ENCODE measurements at regions not wholly inside any gene's neighbourhood (a gene's known extent, or its start where the extent isn't known, plus 50 kb on each side); places are given as distances from the start of the nearest gene placed in this dataset.

- DNase-seq, result no peak
These were observed 211.6 kb downstream of the ALDH8A1 start for GRCh38 chr6:134738211-134738885.

GRCh38 chr6:134735461-134735860 lies 214.4 kb downstream of the ALDH8A1 start:
- DNase-seq, result no peak

GRCh38 chr6:134734312-134734869 lies 215.5 kb downstream of the ALDH8A1 start:
- no peak for DNase-seq

GRCh38 chr6:134733801-134734200 lies 216.1 kb downstream of the ALDH8A1 start:
- no peak for DNase-seq

GRCh38 chr6:134732763-134733162 lies 217.1 kb downstream of the ALDH8A1 start:
- DNase-seq, result no peak

- DNase-seq, result no peak
These were observed 218.3 kb downstream of the ALDH8A1 start for GRCh38 chr6:134731615-134732014.

GRCh38 chr6:134730013-134730412 lies 219.9 kb downstream of the ALDH8A1 start:
- no peak for DNase-seq

- DNase-seq, result no peak
These were observed 220.3 kb downstream of the ALDH8A1 start for GRCh38 chr6:134729561-134729960.

GRCh38 chr6:134727081-134727480 lies 222.8 kb downstream of the ALDH8A1 start:
- DNase-seq, result no peak

GRCh38 chr6:134725590-134725989 lies 224.3 kb downstream of the ALDH8A1 start:
- no peak for DNase-seq

- DNase-seq, result no peak
These were observed 225.0 kb downstream of the ALDH8A1 start for GRCh38 chr6:134724771-134725340.

GRCh38 chr6:134723081-134723871 lies 226.6 kb downstream of the ALDH8A1 start:
- DNase-seq, result no peak

- no peak for DNase-seq
These were observed 227.6 kb downstream of the ALDH8A1 start for GRCh38 chr6:134722200-134722870.

GRCh38 chr6:134721060-134721405 lies 228.9 kb downstream of the ALDH8A1 start:
- no peak for DNase-seq

- no peak for DNase-seq
These were observed 229.4 kb downstream of the ALDH8A1 start for GRCh38 chr6:134720353-134721059.

- no peak for DNase-seq
These were observed 230.0 kb downstream of the ALDH8A1 start for GRCh38 chr6:134719911-134720310.

GRCh38 chr6:134719286-134719685 lies 230.6 kb downstream of the ALDH8A1 start:
- no peak for DNase-seq

- DNase-seq, result no peak
These were observed 235.2 kb downstream of the ALDH8A1 start for GRCh38 chr6:134714679-134715078.

GRCh38 chr6:134714113-134714512 lies 235.8 kb downstream of the ALDH8A1 start:
- DNase-seq, result no peak

GRCh38 chr6:134712311-134712710 lies 237.6 kb downstream of the ALDH8A1 start:
- no peak for DNase-seq

- DNase-seq, result no peak
These were observed 241.8 kb downstream of the ALDH8A1 start for GRCh38 chr6:134708079-134708478.

GRCh38 chr6:134707342-134708031 lies 242.4 kb downstream of the ALDH8A1 start:
- DNase-seq, result no peak

Measured in NCI-H1092 (cell line).